Head of caudate nucleus (tissue), 42 donors: ENCODE measurements at regions not wholly inside any gene's neighbourhood (a gene's known extent, or its start where the extent isn't known, plus 50 kb on each side); places are given as distances from the start of the nearest gene placed in this dataset.
"Not testable (repeated sequence)": the region's sequence is repeated elsewhere in the genome, so short reads cannot be mapped to it uniquely, and the experiment has no call there.

Experiments
- DNase-seq, 42 donors: peaks; one replicate each; pipeline versions ENCODE4 v3.0.0 to v3.0.0-alpha.2; 2020 to 2021; ENCODE audit warnings: mixed read lengths in 7 of 42
- intact Hi-C: fragments of 100-400 bp; cut with DNase I; formaldehyde crosslinking; loops from one replicate; pipeline ENCODE4 v1.15.0; 2022

GRCh38 chr21:6539688-6540087 is 3981.7 kb upstream of the TPTE start:
- intact Hi-C loops, DNase-seq: not testable (repeated sequence)

- intact Hi-C loops, DNase-seq: not testable (repeated sequence)
These were observed 3980.3 kb upstream of the TPTE start for GRCh38 chr21:6541036-6541435.

- intact Hi-C loops, DNase-seq: not testable (repeated sequence)
These were observed 3976.1 kb upstream of the TPTE start for GRCh38 chr21:6545288-6545687.

- intact Hi-C loops, DNase-seq: not testable (repeated sequence)
These were observed 3970.3 kb upstream of the TPTE start for GRCh38 chr21:6551045-6551444.

GRCh38 chr21:6553505-6554376 is 3967.6 kb upstream of the TPTE start:
- DNase-seq, intact Hi-C loops: not testable (repeated sequence)

GRCh38 chr21:6554377-6554864 is 3967.0 kb upstream of the TPTE start:
- intact Hi-C loops, DNase-seq: not testable (repeated sequence)

- intact Hi-C loops: not testable (repeated sequence)
These were observed 3964.9 kb upstream of the TPTE start for GRCh38 chr21:6556516-6556915.

GRCh38 chr21:6557415-6557814 is 3964.0 kb upstream of the TPTE start:
- peak in 1 of 42 donors; percentile 1 for DNase-seq

More at GRCh38 chr21:6556516-6556915, 3964.9 kb upstream of the TPTE start:
- DNase-seq: not testable (repeated sequence)

GRCh38 chr21:6561168-6561567 is 3960.2 kb upstream of the TPTE start:
- intact Hi-C loops, DNase-seq: not testable (repeated sequence)

More at GRCh38 chr21:6557415-6557814, 3964.0 kb upstream of the TPTE start:
- intact Hi-C loops: not testable (repeated sequence)

GRCh38 chr21:6561578-6561977 is 3959.8 kb upstream of the TPTE start:
- intact Hi-C loops, DNase-seq: not testable (repeated sequence)

- peak in 3 of 42 donors; percentile 1 to 7 (median 6) for DNase-seq
- intact Hi-C loops: not testable (repeated sequence)
These were observed 3956.7 kb upstream of the TPTE start for GRCh38 chr21:6564543-6565166.

GRCh38 chr21:6565190-6566094 is 3955.9 kb upstream of the TPTE start:
- DNase-seq: peak in 7 of 42 donors; percentile 6 to 25 (median 8)
- intact Hi-C loops: not testable (repeated sequence)

GRCh38 chr21:6567542-6567941 is 3953.8 kb upstream of the TPTE start:
- intact Hi-C loops: not testable (repeated sequence)
- peak in 2 of 42 donors; percentile 8 to 10 for DNase-seq

GRCh38 chr21:6569152-6569551 is 3952.2 kb upstream of the TPTE start:
- intact Hi-C loops, DNase-seq: not testable (repeated sequence)

- intact Hi-C loops, DNase-seq: not testable (repeated sequence)
These were observed 3951.6 kb upstream of the TPTE start for GRCh38 chr21:6569587-6570392.

- DNase-seq, intact Hi-C loops: not testable (repeated sequence)
These were observed 3950.5 kb upstream of the TPTE start for GRCh38 chr21:6570700-6571368.

- intact Hi-C loops, DNase-seq: not testable (repeated sequence)
These were observed 3947.8 kb upstream of the TPTE start for GRCh38 chr21:6573576-6573975.
